Keratinocyte (primary cell): ENCODE measurements at regions not wholly inside any gene's neighbourhood (a gene's known extent, or its start where the extent isn't known, plus 50 kb on each side); places are given as distances from the start of the nearest gene placed in this dataset.
"Not testable (repeated sequence)": the region's sequence is repeated elsewhere in the genome, so short reads cannot be mapped to it uniquely, and the experiment has no call there.

Experiments used
- EZH2 ChIP-seq: IDR thresholded peaks from one replicate; pipeline ENCODE4 v1.6.1; 2012; ENCODE audit warnings: inconsistent platforms, mild to moderate bottlenecking, low read length, moderate library complexity
- TF ChIP-seq, protein P1 (sequence below), 3 experiments: IDR thresholded peaks in 1 of 3; conservative IDR thresholded peaks in 1 of 3; optimal IDR thresholded peaks in 1 of 3; 2 replicates in 2 of 3; 3 replicates in 1 of 3; pipeline versions ENCODE3 to v1.5.1; 2011; ENCODE audit warnings: low read length in 3 of 3, mild to moderate bottlenecking in 3 of 3, moderate library complexity in 2 of 3, control low read depth in 1 of 3, inconsistent platforms in 1 of 3; ENCODE audit not compliant: insufficient read depth in 2 of 3; ENCODE audit errors: extremely low read depth in 1 of 3

DNA sequence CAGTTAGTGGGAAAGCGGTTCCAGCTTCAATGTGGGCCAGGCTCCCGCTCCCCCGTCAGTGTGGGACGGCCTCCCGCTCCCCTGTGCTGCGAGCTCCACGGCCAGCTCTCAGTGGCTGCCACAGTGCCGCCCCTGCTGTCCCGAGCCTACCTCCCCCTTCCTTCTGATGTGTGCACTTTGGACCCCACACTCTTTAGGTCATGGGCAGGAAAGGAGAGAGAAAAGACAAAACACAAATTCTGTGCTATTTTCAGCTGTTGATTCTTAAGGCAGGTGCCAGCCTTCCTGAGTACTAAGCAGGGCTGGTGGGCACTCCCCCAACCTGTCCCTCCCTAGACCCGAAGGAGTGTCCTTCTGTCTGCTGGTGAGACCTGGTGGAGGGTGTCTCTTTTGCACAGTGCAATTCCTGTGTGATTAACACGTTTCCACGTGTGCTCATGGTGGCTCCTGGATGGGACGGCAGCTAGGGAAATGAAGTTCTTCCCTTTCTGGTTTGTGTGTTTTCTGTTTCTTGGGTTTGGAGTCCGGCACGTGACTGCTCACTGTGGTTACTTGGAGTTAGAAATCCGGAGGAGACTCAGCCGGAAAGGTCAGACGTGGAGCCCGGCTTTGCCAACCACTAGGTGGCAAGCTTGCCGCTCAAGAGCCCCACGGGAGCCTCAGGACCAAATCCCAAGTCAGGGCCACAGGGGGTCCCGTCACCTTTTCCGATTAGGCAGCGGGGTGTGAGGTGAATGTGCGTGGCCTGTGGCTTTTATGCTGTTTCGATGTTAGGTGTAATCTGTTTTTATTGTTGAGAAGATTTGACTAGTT, 130.3 kb downstream of the LAT start:
- TF ChIP-seq, protein P1, sequence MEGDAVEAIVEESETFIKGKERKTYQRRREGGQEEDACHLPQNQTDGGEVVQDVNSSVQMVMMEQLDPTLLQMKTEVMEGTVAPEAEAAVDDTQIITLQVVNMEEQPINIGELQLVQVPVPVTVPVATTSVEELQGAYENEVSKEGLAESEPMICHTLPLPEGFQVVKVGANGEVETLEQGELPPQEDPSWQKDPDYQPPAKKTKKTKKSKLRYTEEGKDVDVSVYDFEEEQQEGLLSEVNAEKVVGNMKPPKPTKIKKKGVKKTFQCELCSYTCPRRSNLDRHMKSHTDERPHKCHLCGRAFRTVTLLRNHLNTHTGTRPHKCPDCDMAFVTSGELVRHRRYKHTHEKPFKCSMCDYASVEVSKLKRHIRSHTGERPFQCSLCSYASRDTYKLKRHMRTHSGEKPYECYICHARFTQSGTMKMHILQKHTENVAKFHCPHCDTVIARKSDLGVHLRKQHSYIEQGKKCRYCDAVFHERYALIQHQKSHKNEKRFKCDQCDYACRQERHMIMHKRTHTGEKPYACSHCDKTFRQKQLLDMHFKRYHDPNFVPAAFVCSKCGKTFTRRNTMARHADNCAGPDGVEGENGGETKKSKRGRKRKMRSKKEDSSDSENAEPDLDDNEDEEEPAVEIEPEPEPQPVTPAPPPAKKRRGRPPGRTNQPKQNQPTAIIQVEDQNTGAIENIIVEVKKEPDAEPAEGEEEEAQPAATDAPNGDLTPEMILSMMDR (optimal IDR thresholded peaks at IDR 0.05 in 1 of 3, IDR thresholded peaks at IDR 0.05 in 1 of 3, conservative IDR thresholded peaks at IDR 0.05 in 1 of 3; ENCODE audit: extremely low read depth in 1 of 3, insufficient read depth in 2 of 3, low read length in 3 of 3): peak; percentile 23 to 73 (median 71)
- not testable (repeated sequence) for TF ChIP-seq EZH2
